Keratinocyte (primary cell): ENCODE measurements at regions not wholly inside any gene's neighbourhood (a gene's known extent, or its start where the extent isn't known, plus 50 kb on each side); places are given as distances from the start of the nearest gene placed in this dataset.

Experiments used
- DNase-seq: peaks from one replicate; pipeline ENCODE4 v3.0.0-alpha.2; 2011; ENCODE audit warnings: low read depth, missing footprints, low spot score
- FAIRE-seq: peaks from 2 replicates; lab custom pipeline; 2011; peaks lifted over from hg19 to GRCh38; lab: Jason Lieb, UNC
- H2AFZ ChIP-seq: 2 replicates; pipeline ENCODE4 v1.6.0; 2012; ENCODE audit warnings: low read length, control low read depth, inconsistent platforms; ENCODE audit not compliant: control insufficient read depth
- H3K27ac ChIP-seq: 2 replicates; pipeline ENCODE4 v1.5.1; 2011; ENCODE audit warnings: low read length; ENCODE audit not compliant: control insufficient read depth, insufficient read depth
- H3K27me3 ChIP-seq: 3 replicates; pipeline ENCODE4 v1.6.0; 2011; ENCODE audit warnings: low read length; ENCODE audit not compliant: control insufficient read depth, insufficient read depth; ENCODE audit errors: extremely low read depth
- H3K36me3 ChIP-seq, 2 experiments: 2 replicates in 1 of 2; 3 replicates in 1 of 2; pipeline ENCODE4 v1.5.1; 2011; ENCODE audit warnings: low read length in 2 of 2, mild to moderate bottlenecking in 1 of 2; ENCODE audit not compliant: control insufficient read depth in 2 of 2, insufficient read depth in 2 of 2; ENCODE audit errors: extremely low read depth in 1 of 2
- H3K4me1 ChIP-seq: 3 replicates; pipeline ENCODE4 v1.5.1; 2011; ENCODE audit warnings: low read length; ENCODE audit not compliant: control insufficient read depth, insufficient read depth; ENCODE audit errors: extremely low read depth
- H3K4me2 ChIP-seq: 3 replicates; pipeline ENCODE4 v1.6.0; 2011; ENCODE audit warnings: low read depth, low read length; ENCODE audit not compliant: control insufficient read depth, insufficient read depth; ENCODE audit errors: extremely low read depth
- H3K4me3 ChIP-seq, 3 experiments: fragments of 200-600 bp in 1 of 3; sonication (generic) in 1 of 3; 2 replicates in 2 of 3; 3 replicates in 1 of 3; pipeline ENCODE4 v1.5.1; 2011 to 2016; ENCODE audit warnings: low read length in 3 of 3, mild to moderate bottlenecking in 3 of 3, control low read depth in 2 of 3, inconsistent platforms in 1 of 3, low read depth in 1 of 3, mixed read lengths in 1 of 3, mixed run types in 1 of 3, moderate library complexity in 1 of 3; ENCODE audit not compliant: control insufficient read depth in 2 of 3, insufficient read depth in 2 of 3; ENCODE audit errors: extremely low read depth in 1 of 3
- H3K79me2 ChIP-seq: 2 replicates; pipeline ENCODE4 v1.6.0; 2012; ENCODE audit warnings: low read length; ENCODE audit not compliant: control insufficient read depth, insufficient read depth
- H3K9ac ChIP-seq: 3 replicates; pipeline ENCODE4 v1.6.0; 2011; ENCODE audit warnings: low read length; ENCODE audit not compliant: control insufficient read depth, insufficient read depth; ENCODE audit errors: extremely low read depth
- H3K9me1 ChIP-seq: 3 replicates; pipeline ENCODE4 v1.6.0; 2011; ENCODE audit warnings: low read length; ENCODE audit not compliant: control insufficient read depth, insufficient read depth; ENCODE audit errors: extremely low read depth
- H3K9me3 ChIP-seq: 2 replicates; pipeline ENCODE4 v1.5.1; 2012; ENCODE audit warnings: low read depth, low read length; ENCODE audit not compliant: control insufficient read depth
- H4K20me1 ChIP-seq: 3 replicates; pipeline ENCODE4 v1.6.0; 2011; ENCODE audit warnings: low read length; ENCODE audit not compliant: control insufficient read depth, insufficient read depth; ENCODE audit errors: extremely low read depth
- CTCF ChIP-seq, 3 experiments: IDR thresholded peaks in 1 of 3; conservative IDR thresholded peaks in 1 of 3; optimal IDR thresholded peaks in 1 of 3; 2 replicates in 2 of 3; 3 replicates in 1 of 3; pipeline versions ENCODE3 to v1.5.1; 2011; ENCODE audit warnings: low read length in 3 of 3, mild to moderate bottlenecking in 3 of 3, moderate library complexity in 2 of 3, control low read depth in 1 of 3, inconsistent platforms in 1 of 3; ENCODE audit not compliant: insufficient read depth in 2 of 3; ENCODE audit errors: extremely low read depth in 1 of 3
- EZH2 ChIP-seq: IDR thresholded peaks from one replicate; pipeline ENCODE4 v1.6.1; 2012; ENCODE audit warnings: inconsistent platforms, mild to moderate bottlenecking, low read length, moderate library complexity
- dilution Hi-C: fragments of 300-500 bp; cut with MboI; formaldehyde crosslinking; loops from one replicate; pipeline ENCODE4 v1.7.0; 2020; ENCODE audit warnings: low sequenced_read_pairs; ENCODE audit not compliant: extremely low pct_ligation_motif_present

DNA sequence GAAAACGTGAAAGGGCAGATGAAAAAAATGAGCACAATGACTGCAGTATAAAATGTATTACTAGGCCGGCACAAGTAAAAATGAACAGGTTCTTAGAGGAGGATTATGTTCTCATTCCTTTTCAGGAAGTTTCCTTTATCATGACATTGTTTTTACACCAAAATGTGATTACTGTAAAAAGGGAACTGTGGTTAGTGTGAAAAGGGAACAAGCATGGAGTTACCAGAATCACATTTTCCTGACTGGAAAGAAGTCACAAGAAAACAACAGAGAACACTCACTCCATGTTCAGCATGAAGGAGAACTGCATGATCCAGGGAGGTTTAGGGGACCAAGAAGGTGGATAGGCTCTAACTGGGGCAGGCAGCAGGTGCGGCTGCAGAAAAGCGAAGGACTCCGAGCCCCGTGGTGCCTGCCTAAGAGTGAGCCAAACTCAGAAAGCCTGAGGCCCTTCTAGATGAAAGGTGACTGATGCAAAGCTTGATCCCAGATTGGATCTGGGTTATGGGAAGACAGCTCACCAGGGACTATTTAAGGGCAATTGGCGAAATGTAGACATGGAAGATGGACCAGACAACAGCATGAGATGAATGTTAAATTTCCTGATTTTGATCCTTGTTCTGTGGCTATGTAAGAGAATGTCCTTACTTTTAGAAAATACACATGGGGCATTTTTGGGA lies 77.3 kb downstream of the CCR1 start:
- Histone ChIP-seq H3K4me3 (no peak overlapping the region), H3K4me1 (peaks cover 13% of the 10 kb centered on the region), H4K20me1 (no peaks in the 10 kb centered on the region), H3K9me1 (no peaks in the 10 kb centered on the region), H3K79me2 (no peaks in the 10 kb centered on the region), H3K9me3 (no peaks in the 10 kb centered on the region), H3K27me3 (no peaks in the 10 kb centered on the region), H3K9ac (no peak overlapping the region), H2AFZ (no peak overlapping the region), H3K4me2 (no peak overlapping the region), H3K36me3 (no peaks in the 10 kb centered on the region), H3K27ac (no peak overlapping the region)
- no peak for TF ChIP-seq CTCF (optimal IDR thresholded peaks at IDR 0.05 in 1 of 3, IDR thresholded peaks at IDR 0.05 in 1 of 3, conservative IDR thresholded peaks at IDR 0.05 in 1 of 3; ENCODE audit: extremely low read depth in 1 of 3, insufficient read depth in 2 of 3, low read length in 3 of 3)
- no peak for TF ChIP-seq EZH2
- peak; percentile 51 for FAIRE-seq
- no peak for DNase-seq
- dilution Hi-C loops: no loop called here

GRCh38 chr3:46129588-46130272 lies 78.4 kb downstream of the CCR1 start:
- Histone ChIP-seq H4K20me1 (no peaks in the 10 kb centered on the region), H3K4me2 (no peak overlapping the region), H2AFZ (no peak overlapping the region), H3K9me3 (no peaks in the 10 kb centered on the region), H3K4me1 (peaks cover 13% of the 10 kb centered on the region), H3K9ac (no peak overlapping the region), H3K4me3 (no peak overlapping the region), H3K36me3 (no peaks in the 10 kb centered on the region), H3K27me3 (no peaks in the 10 kb centered on the region), H3K9me1 (no peaks in the 10 kb centered on the region), H3K27ac (no peak overlapping the region), H3K79me2 (no peaks in the 10 kb centered on the region)
- dilution Hi-C loops: no loop called here
- no peak for FAIRE-seq
- no peak for DNase-seq
- no peak for TF ChIP-seq EZH2
- no peak for TF ChIP-seq CTCF (optimal IDR thresholded peaks at IDR 0.05 in 1 of 3, IDR thresholded peaks at IDR 0.05 in 1 of 3, conservative IDR thresholded peaks at IDR 0.05 in 1 of 3; ENCODE audit: extremely low read depth in 1 of 3, insufficient read depth in 2 of 3, low read length in 3 of 3)
